ENCODE measurements at regions not wholly inside any gene's neighbourhood (a gene's known extent, or its start where the extent isn't known, plus 50 kb on each side); places are given as distances from the start of the nearest gene placed in this dataset.

DNA sequence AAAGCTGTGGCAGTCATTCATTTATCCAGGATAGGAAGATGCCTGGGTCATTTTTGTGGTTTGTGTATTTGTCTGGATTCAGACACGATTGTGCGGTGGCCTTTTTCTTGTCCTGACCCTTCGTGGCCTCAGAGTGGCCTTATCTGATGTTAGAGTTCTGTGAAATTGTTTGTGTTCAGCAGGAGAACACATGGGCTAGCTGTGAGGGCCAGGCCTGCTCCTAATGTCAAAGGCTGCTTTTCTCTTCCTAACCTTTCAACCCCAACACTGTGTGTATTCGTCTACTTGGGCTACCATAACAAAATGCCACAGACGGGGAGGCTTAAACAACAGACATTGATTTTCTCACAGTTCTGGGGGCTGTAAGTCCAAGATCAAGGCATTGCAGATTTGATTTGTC lies 321.8 kb downstream of the CD83 start:
- TF ChIP-seq, protein P1, sequence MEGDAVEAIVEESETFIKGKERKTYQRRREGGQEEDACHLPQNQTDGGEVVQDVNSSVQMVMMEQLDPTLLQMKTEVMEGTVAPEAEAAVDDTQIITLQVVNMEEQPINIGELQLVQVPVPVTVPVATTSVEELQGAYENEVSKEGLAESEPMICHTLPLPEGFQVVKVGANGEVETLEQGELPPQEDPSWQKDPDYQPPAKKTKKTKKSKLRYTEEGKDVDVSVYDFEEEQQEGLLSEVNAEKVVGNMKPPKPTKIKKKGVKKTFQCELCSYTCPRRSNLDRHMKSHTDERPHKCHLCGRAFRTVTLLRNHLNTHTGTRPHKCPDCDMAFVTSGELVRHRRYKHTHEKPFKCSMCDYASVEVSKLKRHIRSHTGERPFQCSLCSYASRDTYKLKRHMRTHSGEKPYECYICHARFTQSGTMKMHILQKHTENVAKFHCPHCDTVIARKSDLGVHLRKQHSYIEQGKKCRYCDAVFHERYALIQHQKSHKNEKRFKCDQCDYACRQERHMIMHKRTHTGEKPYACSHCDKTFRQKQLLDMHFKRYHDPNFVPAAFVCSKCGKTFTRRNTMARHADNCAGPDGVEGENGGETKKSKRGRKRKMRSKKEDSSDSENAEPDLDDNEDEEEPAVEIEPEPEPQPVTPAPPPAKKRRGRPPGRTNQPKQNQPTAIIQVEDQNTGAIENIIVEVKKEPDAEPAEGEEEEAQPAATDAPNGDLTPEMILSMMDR (IDR thresholded peaks at IDR 0.05): no peak
- TF ChIP-seq POLR2AphosphoS5 (IDR thresholded peaks at IDR 0.05; ENCODE audit: low read depth, low read length): no peak
